NCI-H146 treated with DMSO at 0.1 percent for 48 hours (cell line): ENCODE measurements at regions not wholly inside any gene's neighbourhood (a gene's known extent, or its start where the extent isn't known, plus 50 kb on each side); places are given as distances from the start of the nearest gene placed in this dataset.
"Not testable (repeated sequence)": the region's sequence is repeated elsewhere in the genome, so short reads cannot be mapped to it uniquely, and the experiment has no call there.

ENCODE experiments used
- DNase-seq: peaks from one replicate; lab custom pipeline; 2025; ENCODE audit not compliant: unreplicated experiment; lab: John Stamatoyannopoulos, UW

GRCh38 chr5:1982561-1982960, 99.8 kb upstream of the IRX4 start:
- not testable (repeated sequence) for DNase-seq

- DNase-seq = no peak
Observed at GRCh38 chr5:1975898-1976765, 93.4 kb upstream of the IRX4 start.

- DNase-seq = no peak
Observed at GRCh38 chr5:1975406-1975715, 92.6 kb upstream of the IRX4 start.

GRCh38 chr5:1974501-1975405, 92.0 kb upstream of the IRX4 start:
- no peak for DNase-seq

- DNase-seq = no peak
Observed at GRCh38 chr5:1974081-1974480, 91.4 kb upstream of the IRX4 start.

GRCh38 chr5:1973391-1974013, 90.8 kb upstream of the IRX4 start:
- DNase-seq = no peak

GRCh38 chr5:1971944-1972343, 89.2 kb upstream of the IRX4 start:
- no peak for DNase-seq

GRCh38 chr5:1967736-1968135, 85.0 kb upstream of the IRX4 start:
- DNase-seq = no peak

- no peak for DNase-seq
Observed at GRCh38 chr5:1966461-1966860, 83.7 kb upstream of the IRX4 start.

- DNase-seq = no peak
Observed at GRCh38 chr5:1965925-1966324, 83.2 kb upstream of the IRX4 start.

- no peak for DNase-seq
Observed at GRCh38 chr5:1963941-1964451, 81.3 kb upstream of the IRX4 start.

- no peak for DNase-seq
Observed at GRCh38 chr5:1963358-1963757, 80.6 kb upstream of the IRX4 start.

GRCh38 chr5:1962619-1963355, 80.1 kb upstream of the IRX4 start:
- DNase-seq = no peak

- no peak for DNase-seq
Observed at GRCh38 chr5:1961952-1962595, 79.3 kb upstream of the IRX4 start.

- DNase-seq = no peak
Observed at GRCh38 chr5:1961304-1961946, 78.7 kb upstream of the IRX4 start.

- no peak for DNase-seq
Observed at GRCh38 chr5:1960595-1961303, 78.0 kb upstream of the IRX4 start.

- no peak for DNase-seq
Observed at GRCh38 chr5:1959725-1960581, 77.2 kb upstream of the IRX4 start.

GRCh38 chr5:1959231-1959630, 76.5 kb upstream of the IRX4 start:
- DNase-seq = no peak
